ENCODE measurements at regions not wholly inside any gene's neighbourhood (a gene's known extent, or its start where the extent isn't known, plus 50 kb on each side); places are given as distances from the start of the nearest gene placed in this dataset.

DNA sequence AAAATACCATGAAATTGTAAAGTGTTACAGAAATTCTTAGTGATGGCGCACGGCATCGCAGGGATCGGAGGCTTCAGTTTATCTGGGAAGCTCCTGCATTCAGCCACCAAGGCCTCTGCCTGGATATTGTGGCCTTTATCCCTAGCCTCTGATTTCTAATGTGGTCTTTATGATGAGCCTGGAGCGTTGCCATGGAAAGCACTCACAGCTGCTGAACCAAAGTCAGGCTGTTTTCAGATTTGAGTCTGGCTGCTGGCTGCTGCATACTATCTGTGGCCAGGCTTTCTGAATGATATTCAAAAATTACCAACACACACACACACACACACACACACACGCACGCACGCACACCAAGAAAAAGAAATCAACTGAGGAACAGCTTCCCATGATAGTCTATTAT is 101.1 kb upstream of the ZNF366 start:
- no peak for DNase-seq (ENCODE audit: extremely low spot score)
- POLR2A ChIA-PET = no interaction called here
- CTCF ChIA-PET = interaction anchor here (3.5 to 5.3 kb wide), 3 partner anchors 16 to 211 kb away, joined by 15 to 55 read pairs (median 46); partner anchors contain the start of gene TNPO1

DNA sequence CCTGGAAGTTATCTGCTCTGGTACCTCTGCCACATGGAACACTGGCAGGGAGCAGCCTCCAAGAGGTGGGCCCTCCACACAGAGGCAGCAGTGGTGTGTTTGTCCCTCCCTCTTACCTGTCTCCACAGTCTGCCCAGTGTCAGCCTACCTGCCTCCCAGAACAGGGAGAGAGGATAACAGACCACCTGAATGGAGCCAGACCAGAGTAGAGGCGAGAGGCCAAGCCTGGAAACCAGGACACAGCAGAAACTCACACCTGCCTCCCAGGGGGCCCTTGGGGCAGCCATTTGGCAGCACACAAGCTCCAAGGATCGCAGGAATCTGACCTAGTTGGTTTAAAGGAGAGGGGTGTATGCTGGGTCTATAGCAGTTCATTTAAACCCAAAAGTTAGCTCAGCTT is 100.2 kb upstream of the ZNF366 start:
- TF ChIP-seq, protein P1, sequence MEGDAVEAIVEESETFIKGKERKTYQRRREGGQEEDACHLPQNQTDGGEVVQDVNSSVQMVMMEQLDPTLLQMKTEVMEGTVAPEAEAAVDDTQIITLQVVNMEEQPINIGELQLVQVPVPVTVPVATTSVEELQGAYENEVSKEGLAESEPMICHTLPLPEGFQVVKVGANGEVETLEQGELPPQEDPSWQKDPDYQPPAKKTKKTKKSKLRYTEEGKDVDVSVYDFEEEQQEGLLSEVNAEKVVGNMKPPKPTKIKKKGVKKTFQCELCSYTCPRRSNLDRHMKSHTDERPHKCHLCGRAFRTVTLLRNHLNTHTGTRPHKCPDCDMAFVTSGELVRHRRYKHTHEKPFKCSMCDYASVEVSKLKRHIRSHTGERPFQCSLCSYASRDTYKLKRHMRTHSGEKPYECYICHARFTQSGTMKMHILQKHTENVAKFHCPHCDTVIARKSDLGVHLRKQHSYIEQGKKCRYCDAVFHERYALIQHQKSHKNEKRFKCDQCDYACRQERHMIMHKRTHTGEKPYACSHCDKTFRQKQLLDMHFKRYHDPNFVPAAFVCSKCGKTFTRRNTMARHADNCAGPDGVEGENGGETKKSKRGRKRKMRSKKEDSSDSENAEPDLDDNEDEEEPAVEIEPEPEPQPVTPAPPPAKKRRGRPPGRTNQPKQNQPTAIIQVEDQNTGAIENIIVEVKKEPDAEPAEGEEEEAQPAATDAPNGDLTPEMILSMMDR (IDR thresholded peaks at IDR 0.05; ENCODE audit: control extremely low read depth, extremely low read depth, low read depth, missing control alignments) = no peak
- DNase-seq (ENCODE audit: extremely low spot score) = no peak
- ChIA-PET CTCF (interaction anchor here (1.3 to 5.3 kb wide), 2 partner anchors 48 to 211 kb away, joined by 3 to 55 read pairs; partner anchors contain the start of gene TNPO1), POLR2A (no interaction called here)

More for the DNA sequence above, 101.1 kb upstream of the ZNF366 start:
- TF ChIP-seq, protein P1 (IDR thresholded peaks at IDR 0.05; ENCODE audit: control extremely low read depth, extremely low read depth, low read depth, missing control alignments) = no peak

DNA sequence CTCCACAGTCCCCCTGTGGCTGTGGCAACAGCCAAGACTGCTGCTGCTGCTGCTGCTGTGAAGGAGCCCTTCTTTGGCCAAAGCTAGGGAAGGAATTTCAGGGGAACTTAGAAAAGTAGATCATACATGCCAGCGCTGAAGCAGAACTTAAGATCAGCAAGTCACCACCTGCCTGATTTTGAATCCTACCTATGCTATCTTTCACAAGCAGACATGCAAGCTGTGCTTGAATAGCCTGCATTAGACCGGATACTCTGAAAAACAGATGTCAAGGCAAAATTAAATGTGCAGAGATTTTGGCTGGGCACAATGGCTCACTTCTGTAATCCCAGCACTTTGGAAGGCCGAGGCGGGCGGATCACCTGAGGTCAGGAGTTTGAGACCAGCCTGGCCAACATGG is 99.3 kb upstream of the ZNF366 start:
- POLR2A ChIA-PET = no interaction called here
- no peak for DNase-seq (ENCODE audit: extremely low spot score)
- CTCF ChIA-PET = interaction anchor here (1.3 kb wide), 1 partner anchor 47 kb away, joined by 3 read pairs; no protein-coding TSS in a partner anchor

DNA sequence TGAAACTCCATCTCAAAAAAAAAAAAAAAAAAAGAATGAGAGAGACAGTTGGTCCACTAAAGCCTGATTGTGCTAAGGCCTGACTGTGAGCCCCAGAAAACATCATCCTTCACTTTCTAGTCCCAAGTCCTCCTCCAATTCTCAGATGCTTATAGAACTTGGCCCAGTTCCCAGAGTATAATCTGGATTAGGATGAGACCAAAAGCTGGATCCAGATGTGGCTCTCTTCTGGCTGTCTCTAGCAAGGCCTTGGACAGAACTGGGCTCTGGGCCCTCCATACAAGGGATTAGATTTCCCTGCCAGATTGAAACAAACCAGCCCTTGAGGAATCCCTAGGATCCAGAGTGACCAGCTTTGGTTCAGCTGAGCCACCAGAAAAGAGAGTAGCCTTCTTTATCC is 98.4 kb upstream of the ZNF366 start:
- CTCF ChIA-PET = no interaction called here
- POLR2A ChIA-PET = no interaction called here

More for the DNA sequence above, 99.3 kb upstream of the ZNF366 start:
- TF ChIP-seq, protein P1 (IDR thresholded peaks at IDR 0.05; ENCODE audit: control extremely low read depth, extremely low read depth, low read depth, missing control alignments) = no peak

DNA sequence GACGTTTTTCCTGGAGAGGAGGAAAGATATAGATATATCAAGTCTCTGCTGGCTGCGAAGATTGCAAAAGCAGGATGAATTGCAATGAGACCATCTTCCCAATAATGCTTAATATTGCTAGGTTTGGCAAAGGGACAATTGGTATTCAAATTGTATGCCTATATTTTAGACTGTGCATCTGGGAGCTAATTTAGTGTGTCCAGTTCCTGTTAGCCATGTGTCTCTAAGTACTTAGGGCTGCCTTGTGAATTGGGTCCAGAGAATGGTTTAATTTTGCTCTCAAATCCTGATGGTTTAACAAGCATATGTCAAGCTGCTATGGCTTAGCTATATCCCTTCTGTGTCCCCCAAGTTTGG is 97.6 kb upstream of the ZNF366 start:
- ChIA-PET POLR2A (no interaction called here), CTCF (interaction anchor here (0.9 kb wide), 1 partner anchor 25 kb away, joined by 5 read pairs; no protein-coding TSS in a partner anchor)
- no peak for DNase-seq (ENCODE audit: extremely low spot score)
- TF ChIP-seq, protein P1 (IDR thresholded peaks at IDR 0.05; ENCODE audit: control extremely low read depth, extremely low read depth, low read depth, missing control alignments) = no peak

More for the DNA sequence above, 98.4 kb upstream of the ZNF366 start:
- TF ChIP-seq, protein P1 (IDR thresholded peaks at IDR 0.05; ENCODE audit: control extremely low read depth, extremely low read depth, low read depth, missing control alignments) = no peak
- DNase-seq (ENCODE audit: extremely low spot score) = no peak

DNA sequence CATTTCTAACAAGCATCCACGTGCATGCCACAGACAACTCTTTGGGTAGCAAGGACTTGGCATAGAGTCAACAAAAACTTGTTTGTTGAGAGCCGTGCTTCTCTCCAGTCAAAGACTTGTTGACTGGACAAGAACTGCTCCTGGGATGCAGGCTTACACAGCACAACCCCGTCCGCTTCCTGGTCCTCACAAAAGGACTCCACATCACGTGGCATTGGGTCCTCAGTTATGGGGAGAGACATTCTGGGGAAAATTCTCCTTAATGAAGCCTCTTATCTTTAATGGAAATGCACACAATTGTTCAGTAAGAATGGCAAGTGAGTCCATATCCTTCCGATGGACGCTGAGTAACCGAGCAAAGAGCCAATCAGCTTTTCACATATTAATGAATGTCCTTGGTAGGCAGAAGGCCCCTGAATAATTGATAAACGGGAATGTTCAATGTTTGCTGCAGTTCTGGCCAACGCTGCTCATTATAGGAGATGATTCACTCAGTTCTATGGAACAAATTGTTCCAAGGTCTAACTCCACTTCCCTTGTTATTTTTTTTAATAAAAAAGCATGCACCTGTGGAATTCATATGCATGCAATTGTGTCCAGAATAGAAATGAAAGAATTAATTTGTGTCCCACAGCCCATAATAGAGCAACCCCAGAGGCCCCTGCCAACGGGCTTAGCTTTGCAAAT is 97.0 kb upstream of the ZNF366 start:
- TF ChIP-seq, protein P1 (IDR thresholded peaks at IDR 0.05; ENCODE audit: control extremely low read depth, extremely low read depth, low read depth, missing control alignments) = no peak
- CTCF ChIA-PET = interaction anchor here (0.9 kb wide), 1 partner anchor 26 kb away, joined by 5 read pairs; no protein-coding TSS in a partner anchor
- POLR2A ChIA-PET = no interaction called here
- DNase-seq (ENCODE audit: extremely low spot score) = no peak

Measured in GM10248 (cell line).